Neural progenitor cell (in vitro differentiated cells): ENCODE measurements at regions not wholly inside any gene's neighbourhood (a gene's known extent, or its start where the extent isn't known, plus 50 kb on each side); places are given as distances from the start of the nearest gene placed in this dataset.

Experiments used
- DNase-seq: peaks from one replicate; pipeline ENCODE4 v3.0.0-alpha.2; 2016; ENCODE audit warnings: low spot score
- H2AFZ ChIP-seq: fragments of 200-600 bp; sonication (generic); replicated peaks from 2 replicates; pipeline ENCODE4 v1.6.1; 2016; ENCODE audit warnings: antibody characterized with exemption
- H3F3A ChIP-seq: fragments of 200-600 bp; sonication (generic); 2 replicates; pipeline ENCODE4 v1.6.1; 2016; ENCODE audit warnings: antibody characterized with exemption, low read depth
- H3K27ac ChIP-seq: fragments of 200-600 bp; sonication (generic); 2 replicates; pipeline ENCODE4 v1.5.1; 2016; ENCODE audit warnings: mild to moderate bottlenecking
- H3K27me3 ChIP-seq: fragments of 200-600 bp; sonication (generic); 2 replicates; pipeline ENCODE4 v1.6.1; 2016; ENCODE audit warnings: mild to moderate bottlenecking, moderate library complexity
- H3K36me3 ChIP-seq: fragments of 200-600 bp; sonication (generic); 2 replicates; pipeline ENCODE4 v1.5.1; 2016
- H3K4me1 ChIP-seq: fragments of 200-600 bp; sonication (generic); 2 replicates; pipeline ENCODE4 v1.6.1; 2016; ENCODE audit warnings: mixed run types
- H3K4me2 ChIP-seq: fragments of 200-600 bp; sonication (generic); 2 replicates; pipeline ENCODE4 v1.6.1; 2016
- H3K4me3 ChIP-seq: fragments of 200-600 bp; sonication (generic); 2 replicates; pipeline ENCODE4 v1.5.1; 2016
- H3K79me2 ChIP-seq: fragments of 200-600 bp; sonication (generic); 2 replicates; pipeline ENCODE4 v1.6.1; 2016; ENCODE audit warnings: low read depth
- H3K9ac ChIP-seq: fragments of 200-600 bp; sonication (generic); 2 replicates; pipeline ENCODE4 v1.6.1; 2016
- H3K9me3 ChIP-seq: fragments of 200-600 bp; sonication (generic); 2 replicates; pipeline ENCODE4 v1.5.1; 2016; ENCODE audit warnings: low read depth
- H4K20me1 ChIP-seq: fragments of 200-600 bp; sonication (generic); 2 replicates; pipeline ENCODE4 v1.6.1; 2016; ENCODE audit warnings: low read depth
- H3K27ac Mint-ChIP-seq: 3 replicates; pipeline ENCODE4 v1.8.0; 2021; ENCODE audit warnings: mixed read lengths
- H3K27me3 Mint-ChIP-seq: 2 replicates; pipeline ENCODE4 v1.8.0; 2022; ENCODE audit warnings: low read depth, mild to moderate bottlenecking, inconsistent platforms, moderate library complexity, mixed read lengths; ENCODE audit not compliant: insufficient read depth
- H3K36me3 Mint-ChIP-seq: 3 replicates; pipeline ENCODE4 v1.8.0; 2021; ENCODE audit warnings: mixed read lengths
- H3K4me1 Mint-ChIP-seq: 3 replicates; pipeline ENCODE4 v1.8.0; 2021; ENCODE audit warnings: mixed read lengths
- H3K4me3 Mint-ChIP-seq: 3 replicates; pipeline ENCODE4 v1.8.0; 2021; ENCODE audit warnings: mild to moderate bottlenecking, moderate library complexity, mixed read lengths
- H3K9me3 Mint-ChIP-seq: 3 replicates; pipeline ENCODE4 v1.8.0; 2020; ENCODE audit warnings: mixed read lengths
- CTCF ChIP-seq: fragments of 200-600 bp; sonication (generic); IDR thresholded peaks from 2 replicates; pipeline ENCODE4 v1.5.1; 2017; ENCODE audit warnings: antibody characterized with exemption, mild to moderate bottlenecking
- EZH2 ChIP-seq: fragments of 200-600 bp; sonication (generic); IDR thresholded peaks from 2 replicates; pipeline ENCODE4 v1.6.1; 2017; ENCODE audit warnings: antibody characterized with exemption, mild to moderate bottlenecking, moderate library complexity
- EZH2phosphoT487 ChIP-seq: fragments of 200-600 bp; sonication (generic); IDR thresholded peaks from 2 replicates; pipeline ENCODE4 v1.6.1; 2017; ENCODE audit warnings: antibody characterized with exemption

- no peaks in the 10 kb centered on the region for H3K36me3 ChIP-seq
- no peak for TF ChIP-seq CTCF
- TF ChIP-seq EZH2: no peak
- no peak for TF ChIP-seq EZH2phosphoT487
- no peak overlapping the region for H3K4me2 ChIP-seq
- no peak overlapping the region for H3K9ac ChIP-seq
- H3K9me3 ChIP-seq: no peaks in the 10 kb centered on the region
- Mint-ChIP-seq H3K4me3 (no peak overlapping the region), H3K36me3 (no peaks in the 10 kb centered on the region), H3K4me1 (peaks cover 3% of the 10 kb centered on the region), H3K27ac (no peak overlapping the region), H3K27me3 (no peaks in the 10 kb centered on the region), H3K9me3 (no peaks in the 10 kb centered on the region)
- no peaks in the 10 kb centered on the region for H3K4me1 ChIP-seq
- no peak overlapping the region for H2AFZ ChIP-seq
- no peaks in the 10 kb centered on the region for H3K79me2 ChIP-seq
- no peak overlapping the region for H3K4me3 ChIP-seq
- no peak for DNase-seq
- H3K27ac ChIP-seq: no peak overlapping the region
- H3F3A ChIP-seq: no peaks in the 10 kb centered on the region
- no peaks in the 10 kb centered on the region for H3K27me3 ChIP-seq
- H4K20me1 ChIP-seq: no peaks in the 10 kb centered on the region
Measured at GRCh38 chr16:64234200-64234599, 887.7 kb downstream of the CDH11 start.

- Mint-ChIP-seq H3K4me3 (no peak overlapping the region), H3K9me3 (peaks cover 2% of the 10 kb centered on the region), H3K36me3 (no peaks in the 10 kb centered on the region), H3K4me1 (no peaks in the 10 kb centered on the region), H3K27me3 (no peaks in the 10 kb centered on the region), H3K27ac (no peak overlapping the region)
- Histone ChIP-seq H3F3A (no peaks in the 10 kb centered on the region), H2AFZ (no peak overlapping the region), H3K4me2 (no peak overlapping the region), H3K9me3 (no peaks in the 10 kb centered on the region), H3K27ac (no peak overlapping the region), H4K20me1 (no peaks in the 10 kb centered on the region), H3K9ac (no peak overlapping the region), H3K4me3 (no peak overlapping the region), H3K36me3 (no peaks in the 10 kb centered on the region), H3K27me3 (no peaks in the 10 kb centered on the region), H3K4me1 (no peaks in the 10 kb centered on the region), H3K79me2 (no peaks in the 10 kb centered on the region)
- no peak for DNase-seq
- TF ChIP-seq EZH2 (no peak), EZH2phosphoT487 (no peak), CTCF (no peak)
Measured at GRCh38 chr16:64225696-64226095, 896.2 kb downstream of the CDH11 start.

GRCh38 chr16:64225036-64225435, 896.8 kb downstream of the CDH11 start:
- Mint-ChIP-seq H3K4me3 (no peak overlapping the region), H3K27me3 (no peaks in the 10 kb centered on the region), H3K27ac (no peak overlapping the region), H3K36me3 (no peaks in the 10 kb centered on the region), H3K9me3 (peaks cover 2% of the 10 kb centered on the region), H3K4me1 (no peaks in the 10 kb centered on the region)
- H4K20me1 ChIP-seq: no peaks in the 10 kb centered on the region
- H3K9ac ChIP-seq: no peak overlapping the region
- no peak for DNase-seq
- no peaks in the 10 kb centered on the region for H3K36me3 ChIP-seq
- H3K27me3 ChIP-seq: no peaks in the 10 kb centered on the region
- H3K4me2 ChIP-seq: no peak overlapping the region
- no peak overlapping the region for H3K27ac ChIP-seq
- no peaks in the 10 kb centered on the region for H3K4me1 ChIP-seq
- no peak overlapping the region for H3K4me3 ChIP-seq
- H2AFZ ChIP-seq: peak overlapping the region; percentile 21
- no peaks in the 10 kb centered on the region for H3K79me2 ChIP-seq
- H3F3A ChIP-seq: no peaks in the 10 kb centered on the region
- H3K9me3 ChIP-seq: no peaks in the 10 kb centered on the region
- TF ChIP-seq CTCF (no peak), EZH2phosphoT487 (no peak), EZH2 (no peak)
